K562 (cell line): ENCODE measurements at regions not wholly inside any gene's neighbourhood (a gene's known extent, or its start where the extent isn't known, plus 50 kb on each side); places are given as distances from the start of the nearest gene placed in this dataset.
A peak's percentile ranks its signal among the peaks of the same experiment; 100 is the strongest.

Experiments
- ATAC-seq: fragments of 200-7000 bp; cut with Tn5 transposase; 3 replicates; pipeline ENCODE4 v1.9.1; 2020; ENCODE audit warnings: moderate library complexity
- BruUV-seq: library from RNA; stranded (reverse); fragments of 400-500 nt; replicated peaks from 2 replicates; lab custom pipeline; 2021; lab: Mats Ljungman, UMichigan
- CTCF ChIA-PET: fragments of 300-600 bp; formaldehyde crosslinking; extraction: SDS; loops from one replicate; lab custom pipeline; 2021; ENCODE audit warnings: low intra/inter-chr PET ratio; lab: Yijun Ruan, JAX
- POLR2A ChIA-PET: fragments of 300-600, 350-650 bp; sonication (Branson Sonifier 250); formaldehyde crosslinking; extraction: SDS; loops from one replicate; lab custom pipeline; 2021; ENCODE audit warnings: antibody characterized with exemption, inconsistent platforms; lab: Yijun Ruan, JAX
- DNase-seq, 4 experiments: peaks; one replicate each; pipeline versions ENCODE4 v3.0.0 to v3.0.0-alpha.2; 2011 to 2018; ENCODE audit warnings: low spot score in 3 of 4, mixed read lengths in 3 of 4; ENCODE audit errors: extremely low read depth in 1 of 4
- FAIRE-seq: peaks from 2 replicates; lab custom pipeline; 2011; peaks lifted over from hg19 to GRCh38; lab: Jason Lieb, UNC
- H2AFZ ChIP-seq: 2 replicates; pipeline ENCODE4 v1.6.0; 2011; ENCODE audit warnings: low read depth, low read length, control low read depth, inconsistent platforms
- H3K27ac ChIP-seq: fragments of 200-600 bp; 3 replicates; pipeline ENCODE4 v1.8.0; 2011; ENCODE audit warnings: low read depth, mild to moderate bottlenecking, control low read depth, inconsistent platforms, low read length, moderate library complexity, mixed read lengths; ENCODE audit errors: extremely low read depth
- H3K27me3 ChIP-seq, 2 experiments: fragments of 300-600 bp in 1 of 2; 2 replicates in 1 of 2; 3 replicates in 1 of 2; pipeline versions ENCODE4 v1.6.0 to v1.8.0; 2011; ENCODE audit warnings: inconsistent platforms in 2 of 2, low read length in 2 of 2, mild to moderate bottlenecking in 1 of 2, mixed read lengths in 1 of 2, moderate library complexity in 1 of 2; ENCODE audit not compliant: control insufficient read depth in 2 of 2, insufficient read depth in 2 of 2
- H3K36me3 ChIP-seq: fragments of 300-600 bp; 3 replicates; pipeline ENCODE4 v1.8.0; 2011; ENCODE audit warnings: mild to moderate bottlenecking, low read length, inconsistent platforms; ENCODE audit not compliant: control insufficient read depth, insufficient read depth
- H3K4me1 ChIP-seq, 2 experiments: fragments of 200-600 bp in 1 of 2; replicated peaks in 1 of 2; 2 replicates in 1 of 2; 3 replicates in 1 of 2; pipeline versions ENCODE4 v1.5.1 to v1.8.0; 2011; ENCODE audit warnings: inconsistent platforms in 2 of 2, low read length in 2 of 2, mild to moderate bottlenecking in 1 of 2, mixed read lengths in 1 of 2, moderate library complexity in 1 of 2; ENCODE audit not compliant: control insufficient read depth in 2 of 2, insufficient read depth in 2 of 2
- H3K4me2 ChIP-seq: 2 replicates; pipeline ENCODE4 v1.6.1; 2011; ENCODE audit warnings: low read length, control low read depth, inconsistent platforms, mixed read lengths; ENCODE audit not compliant: insufficient read depth
- H3K4me3 ChIP-seq: fragments of 200-600 bp; sonication (generic), shearing (Covaris generic); 2 replicates; pipeline ENCODE4 v1.5.1; 2016; ENCODE audit warnings: control low read depth, inconsistent platforms
- H3K79me2 ChIP-seq: fragments of 200-600 bp; 3 replicates; pipeline ENCODE4 v1.8.0; 2011; ENCODE audit warnings: low read length, inconsistent platforms; ENCODE audit not compliant: control insufficient read depth, insufficient read depth
- H3K9ac ChIP-seq, 2 experiments: 2 replicates each; pipeline versions ENCODE4 v1.6.0 to v1.6.1; 2011; ENCODE audit warnings: low read depth in 2 of 2, low read length in 2 of 2, control low read depth in 1 of 2, inconsistent platforms in 1 of 2, mild to moderate bottlenecking in 1 of 2, mixed read lengths in 1 of 2; ENCODE audit not compliant: insufficient read depth in 1 of 2
- H3K9me1 ChIP-seq: one replicate; pipeline ENCODE4 v1.6.0; 2011; ENCODE audit warnings: inconsistent platforms, mild to moderate bottlenecking, low read length, moderate library complexity; ENCODE audit not compliant: control insufficient read depth, insufficient read depth
- H3K9me3 ChIP-seq: replicated peaks from 2 replicates; pipeline ENCODE4 v1.5.1; 2011; ENCODE audit warnings: low read depth, low read length, inconsistent platforms; ENCODE audit not compliant: control insufficient read depth, insufficient read depth
- H4K20me1 ChIP-seq: replicated peaks from 2 replicates; pipeline ENCODE4 v1.6.1; 2011; ENCODE audit warnings: low read length, inconsistent platforms, mixed read lengths; ENCODE audit not compliant: control insufficient read depth, insufficient read depth
- ARID1B ChIP-seq: fragments of 450-650 bp; IDR thresholded peaks from 2 replicates; pipeline ENCODE4 v1.6.1; 2016; ENCODE audit warnings: antibody characterized with exemption, mild to moderate bottlenecking, inconsistent platforms
- CREBBP ChIP-seq: IDR thresholded peaks from one replicate; pipeline ENCODE4 v1.6.1; 2012; ENCODE audit warnings: low read depth, mild to moderate bottlenecking, control low read depth, inconsistent platforms, low read length
- DNMT1 ChIP-seq: fragments of 450-650 bp; IDR thresholded peaks from 2 replicates; pipeline ENCODE4 v1.6.1; 2016; ENCODE audit warnings: antibody characterized with exemption, mild to moderate bottlenecking
- FOXK2 ChIP-seq, 2 experiments: fragments of 450-650 bp; IDR thresholded peaks in 1 of 2; conservative IDR thresholded peaks in 1 of 2; 2 replicates each; pipeline ENCODE4 v1.6.1; 2016; ENCODE audit warnings: low read depth in 2 of 2, mild to moderate bottlenecking in 1 of 2
- HCFC1 ChIP-seq: IDR thresholded peaks from 2 replicates; pipeline ENCODE4 v1.6.1; 2012; ENCODE audit warnings: low read depth, low read length, improper control_type of control experiment
- NFXL1 ChIP-seq: fragments of 450-650 bp; formaldehyde crosslinking; IDR thresholded peaks from 2 replicates; pipeline ENCODE4 v1.4.0; 2021; ENCODE audit warnings: mild to moderate bottlenecking
- PURB ChIP-seq: sonication (generic); formaldehyde crosslinking; IDR thresholded peaks from 2 replicates; pipeline ENCODE4 v1.9.0; 2021; ENCODE audit warnings: low read depth, mild to moderate bottlenecking, missing genetic modification reagents
- ZEB2 ChIP-seq: fragments of 450-650 bp; IDR thresholded peaks from 2 replicates; pipeline ENCODE4 v1.6.1; 2016
- ZNF311 ChIP-seq: fragments of 250-450 bp; sonication (Bioruptor Pico); IDR thresholded peaks from 2 replicates; pipeline ENCODE4 v1.4.0; 2020; ENCODE audit warnings: mild to moderate bottlenecking, moderate library complexity
- ZNF780A ChIP-seq: fragments of 250-450 bp; sonication (Bioruptor Pico); IDR thresholded peaks from 2 replicates; pipeline ENCODE4 v1.5.0; 2021; ENCODE audit warnings: mild to moderate bottlenecking
- WGBS: fragments of 100-300 bp; shearing (Covaris generic); methylation state at CpG from one replicate; pipeline ENCODE4 v1.1.6; 2016; ENCODE audit warnings: low coverage, mixed read lengths; ENCODE audit not compliant: insufficient coverage; ENCODE audit errors: missing lambda C conversion rate; 5-methylcytosine and 5-hydroxymethylcytosine counted together
- in situ Hi-C: fragments of 300-500 bp; cut with MboI; formaldehyde crosslinking; loops from 4 replicates; pipeline ENCODE4 v1.15.0; 2018; ENCODE audit warnings: inconsistent platforms, mixed read lengths
- intact Hi-C: fragments of 100-400 bp; cut with micrococcal nuclease; formaldehyde crosslinking; loops from 2 replicates; pipeline ENCODE4 v1.14.2; 2022
- TF ChIP-seq, protein P1 (sequence below): fragments of 250-450 bp; sonication (Bioruptor Pico); IDR thresholded peaks from 2 replicates; pipeline ENCODE4 v1.8.0; 2021; ENCODE audit warnings: moderate library complexity, mild to moderate bottlenecking, inconsistent platforms
- TF ChIP-seq, protein P2 (sequence below): fragments of 250-450 bp; sonication (Bioruptor Pico); IDR thresholded peaks from 2 replicates; pipeline ENCODE4 v1.5.0; 2021
- TF ChIP-seq, protein P3 (sequence below): fragments of 450-650 bp; formaldehyde crosslinking; IDR thresholded peaks from 2 replicates; pipeline ENCODE4 v1.4.0; 2020; ENCODE audit warnings: mild to moderate bottlenecking, moderate library complexity

DNA sequence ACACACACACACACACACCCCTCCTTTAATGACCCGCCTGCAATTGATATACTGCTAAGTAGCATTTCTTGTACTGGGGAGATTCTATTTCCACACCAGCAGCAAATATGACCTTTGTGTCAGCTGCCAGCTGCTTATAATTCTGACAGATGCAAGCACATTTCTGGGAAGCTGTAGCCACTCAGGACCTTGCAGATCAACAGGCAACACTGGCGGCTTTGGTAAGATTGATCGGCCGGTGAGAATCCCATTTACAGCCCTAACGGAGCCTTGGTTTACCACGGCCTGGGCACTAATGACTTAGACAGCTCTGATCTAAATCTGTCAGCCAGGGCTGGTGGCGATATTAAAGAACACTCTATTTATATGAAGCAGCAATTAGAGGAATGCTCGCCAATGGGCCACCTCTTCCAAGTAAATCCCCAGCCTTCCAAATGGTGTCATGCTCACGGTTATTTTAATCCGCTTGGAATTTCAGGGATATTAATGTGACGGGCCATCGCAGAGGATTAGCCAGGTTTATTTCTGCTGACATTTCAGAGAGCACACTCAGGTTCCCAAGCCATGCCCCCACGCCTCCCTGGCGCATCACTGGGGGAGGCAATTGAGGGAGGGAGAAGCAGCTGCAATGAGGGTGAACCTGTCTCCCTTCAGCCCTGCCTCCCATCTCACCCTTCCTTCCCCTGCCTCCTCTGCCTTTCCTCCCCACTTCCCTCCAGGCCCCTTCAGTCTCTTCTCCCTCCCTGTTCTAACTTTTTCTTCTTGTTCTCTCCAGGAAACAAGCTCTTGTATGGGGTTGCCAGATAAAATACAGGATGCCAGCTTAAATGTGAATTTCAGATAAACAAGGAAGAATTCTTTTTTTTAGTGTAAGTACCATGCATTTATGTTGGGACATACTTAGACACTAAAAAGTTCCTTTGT is 287.0 kb downstream of the TLE3 start:
- in situ Hi-C loops (no loop called here), intact Hi-C loops (no loop called here)
- ChIA-PET POLR2A (interaction anchor here (0.6 to 1.3 kb wide), 2 partner anchors 11 to 161 kb away, joined by 3 to 4 read pairs; no protein-coding TSS in a partner anchor), CTCF (no interaction called here)
- Histone ChIP-seq H3K9ac (no peak overlapping the region), H4K20me1 (peaks cover 4% of the 10 kb centered on the region; the same call in 1 of the 2 replicates), H2AFZ (no peak overlapping the region), H3K9me3 (no peaks in the 10 kb centered on the region), H3K27ac (no peak overlapping the region), H3K27me3 (peaks cover 2 to 31% of the 10 kb centered on the region in 2 experiments; a peak in 3 of 5 replicates), H3K4me1 (no peaks in the 10 kb centered on the region; a peak in 1 of 5 replicates), H3K9me1 (peaks cover 3% of the 10 kb centered on the region), H3K4me3 (no peak overlapping the region), H3K36me3 (no peaks in the 10 kb centered on the region), H3K79me2 (no peaks in the 10 kb centered on the region), H3K4me2 (no peak overlapping the region)
- no peak for TF ChIP-seq NFXL1 (CRISPR knock-in tag)
- TF ChIP-seq ZNF311 (CRISPR knock-in tag): no peak
- TF ChIP-seq DNMT1: no peak
- under 1% methylated on average over 14 of the region's 14 CpGs for WGBS
- BruUV-seq: no TSS peak
- no peak for FAIRE-seq
- no peak for ATAC-seq
- DNase-seq: no peak

DNA sequence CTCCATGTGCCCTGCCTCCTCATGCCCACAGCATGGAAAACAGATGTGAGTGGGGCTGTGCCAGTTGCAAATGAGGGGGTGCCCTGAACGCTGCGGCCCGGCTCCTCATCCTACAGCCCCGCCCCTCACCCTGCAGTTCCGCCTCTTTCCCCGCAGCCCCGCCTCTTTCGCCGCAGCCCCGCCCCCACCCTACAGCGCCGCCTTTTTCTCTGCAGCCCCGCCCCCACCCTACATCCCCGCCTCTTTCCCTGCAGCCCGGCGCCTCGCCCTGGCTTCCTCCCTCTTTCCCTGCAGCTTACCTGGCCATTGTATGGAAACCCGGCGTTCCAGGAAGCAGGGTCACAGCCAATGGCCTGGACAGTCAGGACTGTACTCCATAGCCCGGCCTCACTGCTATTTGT is 284.9 kb downstream of the TLE3 start:
- ChIA-PET POLR2A (no interaction called here), CTCF (no interaction called here)
- no peaks in the 10 kb centered on the region for H3K36me3 ChIP-seq
- ATAC-seq: peak; percentile 99
- intact Hi-C loops (no loop called here), in situ Hi-C loops (no loop called here)
- H3K9me3 ChIP-seq: no peaks in the 10 kb centered on the region
- H3K79me2 ChIP-seq: no peaks in the 10 kb centered on the region
- H3K4me3 ChIP-seq: no peak overlapping the region
- H2AFZ ChIP-seq: peak overlapping the region; percentile 51; the same call in 1 of the 2 replicates
- TF ChIP-seq PURB (no peak), CREBBP (no peak), HCFC1 (no peak), ZNF780A (CRISPR knock-in tag) (no peak), ZEB2 (no peak), FOXK2 (conservative IDR thresholded peaks at IDR 0.05 in 1 of 2, IDR thresholded peaks at IDR 0.05 in 1 of 2; ENCODE audit: low read depth in 2 of 2) (no peak), ARID1B (no peak)
- TF ChIP-seq, protein P1, sequence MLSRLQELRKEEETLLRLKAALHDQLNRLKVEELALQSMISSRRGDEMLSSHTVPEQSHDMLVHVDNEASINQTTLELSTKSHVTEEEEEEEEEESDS (CRISPR knock-in tag): no peak
- TF ChIP-seq, protein P2, sequence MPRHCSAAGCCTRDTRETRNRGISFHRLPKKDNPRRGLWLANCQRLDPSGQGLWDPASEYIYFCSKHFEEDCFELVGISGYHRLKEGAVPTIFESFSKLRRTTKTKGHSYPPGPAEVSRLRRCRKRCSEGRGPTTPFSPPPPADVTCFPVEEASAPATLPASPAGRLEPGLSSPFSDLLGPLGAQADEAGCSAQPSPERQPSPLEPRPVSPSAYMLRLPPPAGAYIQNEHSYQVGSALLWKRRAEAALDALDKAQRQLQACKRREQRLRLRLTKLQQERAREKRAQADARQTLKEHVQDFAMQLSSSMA (CRISPR knock-in tag): no peak
- TF ChIP-seq, protein P3, sequence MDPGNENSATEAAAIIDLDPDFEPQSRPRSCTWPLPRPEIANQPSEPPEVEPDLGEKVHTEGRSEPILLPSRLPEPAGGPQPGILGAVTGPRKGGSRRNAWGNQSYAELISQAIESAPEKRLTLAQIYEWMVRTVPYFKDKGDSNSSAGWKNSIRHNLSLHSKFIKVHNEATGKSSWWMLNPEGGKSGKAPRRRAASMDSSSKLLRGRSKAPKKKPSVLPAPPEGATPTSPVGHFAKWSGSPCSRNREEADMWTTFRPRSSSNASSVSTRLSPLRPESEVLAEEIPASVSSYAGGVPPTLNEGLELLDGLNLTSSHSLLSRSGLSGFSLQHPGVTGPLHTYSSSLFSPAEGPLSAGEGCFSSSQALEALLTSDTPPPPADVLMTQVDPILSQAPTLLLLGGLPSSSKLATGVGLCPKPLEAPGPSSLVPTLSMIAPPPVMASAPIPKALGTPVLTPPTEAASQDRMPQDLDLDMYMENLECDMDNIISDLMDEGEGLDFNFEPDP (CRISPR knock-in tag): no peak
- BruUV-seq: no TSS peak
- peak overlapping the region; percentile 41; the same call in 1 of the 2 replicates for H3K4me2 ChIP-seq
- H3K27me3 ChIP-seq: peaks cover 0 to 18% of the 10 kb centered on the region in 2 experiments; a peak in 3 of 5 replicates
- 0% methylated on average over 6 of the region's 20 CpGs for WGBS
- no peak overlapping the region for H3K27ac ChIP-seq
- FAIRE-seq: no peak
- no peak overlapping the region for H3K9ac ChIP-seq
- H4K20me1 ChIP-seq: 0 out of 2 replicates have a peak, but pooled peaks cover 4% of the 10 kb centered on the region
- no peaks in the 10 kb centered on the region; a peak in 1 of 5 replicates for H3K4me1 ChIP-seq
- peak; percentile 48 to 95 (median 90) for DNase-seq
- H3K9me1 ChIP-seq: peaks cover 3% of the 10 kb centered on the region
